ENCODE measurements at regions not wholly inside any gene's neighbourhood (a gene's known extent, or its start where the extent isn't known, plus 50 kb on each side); places are given as distances from the start of the nearest gene placed in this dataset.

DNA sequence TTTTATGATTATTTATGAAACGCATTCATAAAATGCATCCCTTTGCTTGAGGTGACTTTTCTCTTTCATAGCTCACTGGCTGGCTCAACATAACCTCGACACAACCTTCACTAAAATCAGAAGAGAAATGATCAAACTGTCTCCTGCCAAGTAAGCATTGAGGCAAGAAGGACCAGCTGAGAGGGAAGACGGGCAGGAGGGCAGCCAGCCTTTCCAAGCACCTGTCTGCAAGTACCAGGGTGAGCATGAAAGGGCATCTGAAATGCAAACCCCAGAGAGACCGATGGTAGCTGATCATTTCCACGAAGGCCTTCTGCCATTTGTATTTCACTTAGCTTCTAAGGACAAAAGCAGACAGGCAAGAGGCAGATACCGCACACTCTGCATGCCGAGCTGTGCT lies 52.1 kb upstream of the RPH3AL start:
- 82 to 94% (median 89%) methylated on average over 7 of the region's 7 CpGs for WGBS, 5 donors
- Histone ChIP-seq H3K4me1 (peaks cover 0 to 9% (median 6%) of the 10 kb centered on the region in 6 donors), H3K27ac (no peak overlapping the region), H3K4me3 (no peak overlapping the region), H3K27me3 (replicated peaks in 1 of 7) (peaks cover 0 to 12% (median 0%) of the 10 kb centered on the region in 7 donors), H3K9me3 (no peaks in the 10 kb centered on the region), H3K36me3 (peaks cover 0 to 35% (median 2%) of the 10 kb centered on the region in 6 donors)
- DNase-seq = no peak
- intact Hi-C loops (cut with DNase I; ENCODE audit: low total_unique reads) = no loop called here
- TF ChIP-seq POLR2A (IDR thresholded peaks at IDR 0.05) (no peak), POLR2AphosphoS5 (IDR thresholded peaks at IDR 0.05) (no peak)
- TF ChIP-seq, protein P1, sequence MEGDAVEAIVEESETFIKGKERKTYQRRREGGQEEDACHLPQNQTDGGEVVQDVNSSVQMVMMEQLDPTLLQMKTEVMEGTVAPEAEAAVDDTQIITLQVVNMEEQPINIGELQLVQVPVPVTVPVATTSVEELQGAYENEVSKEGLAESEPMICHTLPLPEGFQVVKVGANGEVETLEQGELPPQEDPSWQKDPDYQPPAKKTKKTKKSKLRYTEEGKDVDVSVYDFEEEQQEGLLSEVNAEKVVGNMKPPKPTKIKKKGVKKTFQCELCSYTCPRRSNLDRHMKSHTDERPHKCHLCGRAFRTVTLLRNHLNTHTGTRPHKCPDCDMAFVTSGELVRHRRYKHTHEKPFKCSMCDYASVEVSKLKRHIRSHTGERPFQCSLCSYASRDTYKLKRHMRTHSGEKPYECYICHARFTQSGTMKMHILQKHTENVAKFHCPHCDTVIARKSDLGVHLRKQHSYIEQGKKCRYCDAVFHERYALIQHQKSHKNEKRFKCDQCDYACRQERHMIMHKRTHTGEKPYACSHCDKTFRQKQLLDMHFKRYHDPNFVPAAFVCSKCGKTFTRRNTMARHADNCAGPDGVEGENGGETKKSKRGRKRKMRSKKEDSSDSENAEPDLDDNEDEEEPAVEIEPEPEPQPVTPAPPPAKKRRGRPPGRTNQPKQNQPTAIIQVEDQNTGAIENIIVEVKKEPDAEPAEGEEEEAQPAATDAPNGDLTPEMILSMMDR (IDR thresholded peaks at IDR 0.05 in 8 of 11, conservative IDR thresholded peaks at IDR 0.05 in 3 of 11) = no peak
